HG02870 (cell line): ENCODE measurements at regions not wholly inside any gene's neighbourhood (a gene's known extent, or its start where the extent isn't known, plus 50 kb on each side); places are given as distances from the start of the nearest gene placed in this dataset.

Experiments used
- ATAC-seq: cut with Tn5 transposase; IDR thresholded peaks from one replicate; pipeline ENCODE4 v1.9.1; 2021; ENCODE audit warnings: mild to moderate bottlenecking, moderate library complexity; ENCODE audit not compliant: unreplicated experiment

DNA sequence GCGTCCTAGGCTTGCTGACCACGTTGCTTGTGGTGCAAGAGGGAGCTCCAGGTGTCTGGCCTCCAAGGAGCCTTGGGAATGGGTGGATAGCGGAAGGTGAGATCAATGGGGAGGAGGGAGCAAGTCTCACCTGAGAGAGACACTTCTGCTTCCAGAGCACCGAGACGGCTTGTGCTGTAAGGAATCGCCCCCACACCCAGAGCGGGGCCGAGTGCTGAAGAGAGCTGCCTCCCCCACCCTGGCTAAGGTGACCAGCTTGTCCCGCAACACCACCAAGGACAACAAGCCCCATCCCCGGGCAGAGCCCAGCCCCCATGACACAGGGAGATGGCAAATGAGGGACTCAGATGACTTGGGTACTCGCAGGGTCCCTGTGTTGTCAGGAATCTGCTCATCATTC is 485.6 kb downstream of the NPHP4 start:
- ATAC-seq, result no peak

DNA sequence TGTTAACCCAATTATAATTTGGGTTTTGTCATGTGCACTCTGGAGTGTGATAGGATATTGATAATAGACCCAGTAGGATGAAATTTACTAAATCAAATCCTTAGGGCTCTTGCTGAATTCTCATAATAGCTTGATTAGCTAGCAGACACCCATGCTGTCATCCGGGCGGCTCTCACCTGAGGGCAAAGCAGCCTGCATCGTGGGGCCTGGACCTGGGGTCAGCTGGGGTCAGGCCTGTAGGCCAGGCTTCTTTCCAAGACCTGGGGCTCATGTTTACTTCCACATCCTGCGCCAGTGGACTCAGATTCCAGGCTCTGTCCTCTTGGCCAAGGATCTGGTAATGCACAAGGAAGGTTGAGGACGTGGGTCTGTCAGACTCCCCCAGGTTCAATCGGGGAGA is 486.3 kb downstream of the NPHP4 start:
- no peak for ATAC-seq

DNA sequence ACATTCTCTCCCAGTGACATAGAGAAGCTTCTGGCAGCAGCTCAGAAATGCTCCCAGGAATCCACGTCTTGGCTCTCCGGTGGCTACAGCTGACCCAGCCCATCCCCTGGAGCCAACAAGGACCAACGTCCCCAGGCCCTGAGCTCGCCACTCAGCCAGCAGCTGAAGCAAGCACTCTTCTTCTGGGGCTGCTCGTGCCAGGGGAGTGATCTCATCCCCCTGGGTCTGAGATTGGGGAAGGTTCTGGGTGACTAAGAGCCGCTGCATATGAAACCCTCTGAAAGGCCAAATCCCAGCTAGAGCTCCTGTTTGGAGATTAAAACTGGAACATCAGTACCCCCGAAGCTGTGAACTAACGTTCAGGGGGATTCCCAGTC is 487.9 kb downstream of the NPHP4 start:
- ATAC-seq, result no peak

DNA sequence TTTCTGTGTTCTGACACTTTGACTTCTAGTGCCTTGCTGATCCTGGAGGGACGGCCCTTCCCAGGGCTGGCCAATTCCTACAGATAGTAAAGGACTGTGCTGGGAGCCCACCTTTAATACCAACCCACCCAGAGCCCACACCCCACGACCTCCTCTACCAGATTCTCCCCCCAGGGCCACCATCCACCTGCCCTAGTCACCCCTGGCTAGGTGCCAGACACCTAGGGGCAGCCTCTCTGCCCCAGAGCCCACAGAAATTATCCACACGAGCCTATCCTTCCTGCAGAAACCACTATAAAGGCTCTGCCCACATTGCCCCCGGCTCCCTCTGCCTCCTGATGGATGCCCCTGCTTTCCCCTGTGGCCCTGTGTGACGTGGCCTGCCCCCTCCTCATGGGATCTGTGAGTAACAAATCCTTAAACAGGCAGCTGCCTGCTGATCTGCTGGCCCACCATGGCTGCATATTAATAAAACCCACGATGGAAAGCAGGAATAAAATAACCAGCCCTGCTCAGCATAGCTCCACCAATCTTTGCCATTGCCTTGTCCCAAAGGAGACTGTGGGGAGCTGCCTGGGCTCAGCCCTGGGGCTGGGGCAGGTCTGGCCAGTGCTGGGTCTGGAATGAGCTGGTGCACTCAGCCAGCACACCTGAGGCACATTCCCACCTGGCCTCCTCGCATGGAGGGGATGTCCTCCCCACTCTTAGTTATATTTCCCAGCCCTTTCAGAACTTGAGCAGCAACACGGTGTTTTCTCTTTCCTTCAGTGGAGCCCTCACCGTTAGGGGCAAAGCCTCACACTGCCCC is 488.5 kb downstream of the NPHP4 start:
- ATAC-seq, result no peak

DNA sequence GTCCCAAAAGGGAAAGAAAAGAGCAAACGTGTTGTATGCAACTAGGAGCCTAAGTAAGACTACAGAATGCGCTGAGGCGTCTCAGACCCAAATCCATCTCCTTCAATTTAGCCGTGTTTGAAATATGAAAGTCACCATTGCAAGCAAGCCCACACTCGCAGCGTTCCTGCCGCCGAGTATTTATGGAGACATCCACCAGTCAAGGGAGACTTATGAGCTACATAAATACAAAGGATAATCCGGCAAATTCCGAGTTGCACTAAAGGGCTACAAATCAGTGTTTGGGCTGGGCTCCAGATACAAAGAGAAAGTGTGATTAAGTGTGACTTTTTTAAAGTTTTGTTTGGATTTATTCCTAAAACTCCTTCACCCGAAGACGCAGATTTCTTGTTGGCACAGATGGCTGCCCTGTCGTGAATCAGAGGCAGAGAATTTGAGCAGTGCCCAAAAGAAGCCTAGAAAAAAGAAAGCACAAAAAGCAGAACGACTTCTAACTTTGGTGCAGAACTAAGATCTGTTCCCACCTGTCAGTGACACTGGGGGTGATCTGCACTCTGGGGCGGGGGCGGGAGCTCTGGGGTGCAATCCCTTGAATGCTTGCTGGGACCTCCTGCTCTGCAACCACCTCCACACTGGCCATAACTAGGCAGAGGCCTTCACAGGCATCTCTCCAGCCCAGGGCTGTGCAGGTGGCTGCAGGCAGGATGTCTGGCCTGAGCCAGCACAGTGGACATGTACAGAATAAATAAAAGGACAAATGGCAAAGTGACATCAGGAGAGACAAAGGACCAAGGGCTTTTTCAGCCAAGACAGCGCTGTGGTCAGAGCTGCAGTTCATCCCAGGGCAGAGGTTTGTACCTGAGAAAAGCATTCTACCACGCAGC is 489.7 kb downstream of the NPHP4 start:
- no peak for ATAC-seq

DNA sequence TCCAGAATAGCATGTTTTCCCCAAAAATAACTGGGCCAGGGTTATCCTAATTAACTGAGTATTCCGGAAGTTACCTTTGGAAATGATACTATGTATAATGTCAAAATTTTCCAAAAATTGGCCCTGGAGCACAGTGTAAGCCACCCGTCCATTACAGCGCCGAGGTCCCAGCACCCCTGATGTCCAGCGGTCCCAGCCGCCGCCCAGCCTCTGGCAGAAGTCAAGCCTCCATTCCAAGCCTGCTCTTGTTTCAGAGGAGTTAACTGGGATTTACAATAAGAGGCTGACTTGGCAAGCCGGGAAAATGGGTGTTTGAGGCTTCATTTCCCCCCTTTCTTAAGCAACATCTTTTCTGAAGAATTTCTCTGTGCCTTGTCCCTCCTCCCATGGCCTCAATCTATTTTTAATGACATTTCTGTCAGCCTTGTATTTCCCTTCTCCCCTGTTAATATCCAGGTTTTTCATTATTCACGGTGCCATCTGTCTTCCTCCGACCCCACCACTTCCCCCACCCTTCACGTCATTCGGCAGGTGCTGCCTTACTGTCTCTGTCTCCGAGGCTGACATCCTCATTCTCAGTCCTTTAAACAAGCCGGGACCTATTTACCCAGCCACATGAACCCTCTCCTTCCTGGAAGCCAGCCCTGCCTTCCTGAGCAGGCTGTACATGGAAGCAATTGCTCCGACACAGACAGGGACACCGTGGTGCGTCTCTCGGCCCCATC is 490.9 kb downstream of the NPHP4 start:
- ATAC-seq, result no peak

DNA sequence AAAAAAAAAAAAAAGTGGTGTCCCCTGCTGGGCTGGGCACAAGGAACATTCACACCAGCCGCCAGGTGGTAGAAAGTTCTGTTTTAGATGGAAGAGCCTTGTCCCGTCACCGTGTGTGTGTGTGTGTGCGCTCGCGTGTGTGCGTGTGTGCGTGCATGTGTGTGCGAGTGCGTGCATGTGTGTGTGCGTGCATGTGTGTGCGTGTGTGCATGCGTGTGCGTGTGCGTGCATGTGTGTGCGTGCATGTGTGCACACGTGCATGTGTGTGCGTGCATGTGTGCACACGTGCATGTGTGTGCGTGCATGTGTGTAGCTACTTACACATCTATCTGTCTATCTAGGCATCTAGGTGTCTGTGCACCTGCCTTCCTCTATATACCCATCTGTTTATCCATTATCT is 491.7 kb downstream of the NPHP4 start:
- no peak for ATAC-seq

DNA sequence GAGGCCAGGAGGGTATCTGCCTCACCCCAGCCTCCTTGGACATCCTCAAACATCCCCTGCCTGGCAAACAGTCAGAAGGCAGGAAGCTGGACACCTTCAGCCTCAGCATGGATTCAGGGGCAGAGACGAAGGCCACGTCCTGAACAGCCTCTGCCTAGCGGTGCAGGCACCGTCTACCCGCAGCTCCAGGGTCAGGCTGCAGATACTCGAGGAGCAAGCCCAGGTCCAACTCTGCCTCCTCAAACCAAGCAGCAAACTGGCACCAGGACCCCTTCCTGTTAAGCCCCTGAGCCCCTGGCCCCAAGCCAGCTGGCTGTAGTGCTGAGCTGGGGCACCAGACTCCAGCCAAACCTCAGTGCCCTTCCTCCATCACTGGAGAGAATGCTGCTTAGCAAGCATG is 494.7 kb downstream of the NPHP4 start:
- ATAC-seq, result no peak

DNA sequence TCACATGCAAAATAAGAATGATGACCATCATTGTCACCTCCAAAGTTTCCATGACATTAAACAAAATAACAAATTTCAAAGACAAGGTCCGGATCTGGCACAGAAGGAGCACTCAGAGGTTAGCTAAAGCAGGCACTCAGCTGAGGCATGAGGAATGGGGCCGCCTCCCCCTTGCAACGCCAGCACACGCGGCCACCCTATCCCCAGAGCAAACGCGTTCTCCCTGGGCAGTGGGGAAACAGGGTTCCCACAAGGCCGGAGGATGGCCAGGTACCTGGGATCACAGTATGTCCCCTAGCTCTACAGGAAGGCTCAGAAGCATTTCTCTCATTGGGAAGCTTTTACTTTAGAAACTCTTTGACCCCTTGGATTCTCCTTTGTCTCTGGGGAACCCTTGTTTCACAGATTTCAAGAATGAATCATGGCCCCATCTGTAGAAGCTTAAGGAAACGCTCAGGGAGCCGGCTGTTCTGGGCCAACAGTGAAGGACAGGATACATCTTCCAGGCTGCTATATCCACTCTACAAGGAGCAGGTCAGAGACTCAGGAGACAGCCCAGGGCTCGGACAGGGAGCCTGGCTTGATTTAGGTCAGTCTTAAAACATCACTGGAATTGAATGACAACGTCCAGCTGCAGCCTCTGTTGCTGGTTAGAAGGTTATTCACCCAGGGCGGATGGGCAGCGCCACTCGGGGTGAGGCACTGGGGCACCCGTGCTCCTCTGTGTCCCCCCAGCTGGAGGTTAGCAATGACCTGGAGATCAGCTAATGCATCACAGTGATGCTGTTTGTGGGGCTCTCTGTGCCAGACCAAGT is 496.4 kb downstream of the NPHP4 start:
- ATAC-seq, result no peak

DNA sequence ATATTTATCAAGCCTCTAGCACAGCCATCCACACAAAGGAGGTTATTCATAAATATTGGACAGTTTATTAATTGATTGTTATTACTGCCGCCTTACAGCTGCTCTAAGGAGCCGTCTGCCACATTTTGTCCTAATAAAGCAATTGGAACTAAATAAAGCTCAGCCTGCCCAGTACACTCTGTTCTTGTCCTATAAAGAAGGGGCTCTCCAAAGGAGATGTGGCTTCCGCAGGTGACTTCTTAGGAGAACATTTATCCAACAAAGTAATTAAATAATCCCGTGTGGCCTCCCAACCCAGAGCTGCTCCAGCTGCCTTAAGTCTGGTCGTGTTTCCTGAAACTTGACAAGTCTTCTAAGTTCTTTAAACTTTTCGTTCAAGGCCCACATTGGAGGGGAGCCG is 497.7 kb downstream of the NPHP4 start:
- no peak for ATAC-seq

DNA sequence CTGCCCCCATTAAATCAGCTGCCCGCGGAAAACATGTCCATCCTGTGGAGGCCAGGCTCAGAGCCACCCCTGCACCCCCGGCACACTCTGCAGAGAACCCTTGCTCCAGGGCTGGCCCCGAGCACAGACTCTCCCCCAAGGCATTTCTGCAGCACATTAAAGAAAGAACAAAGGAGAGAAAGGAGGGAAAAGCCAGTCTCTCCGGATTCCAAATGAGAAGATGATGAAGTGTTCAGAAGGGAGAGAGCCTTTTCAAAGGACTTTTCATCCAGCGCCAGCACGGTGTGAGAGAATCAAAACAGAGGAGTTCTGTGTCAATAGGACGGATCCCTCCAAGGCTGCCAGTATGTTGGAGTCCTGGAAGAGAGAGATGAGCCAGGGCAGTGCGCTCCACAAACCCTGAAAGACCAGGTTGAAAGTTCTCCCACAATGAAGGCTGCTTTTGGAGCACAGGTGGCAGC is 498.3 kb downstream of the NPHP4 start:
- no peak for ATAC-seq

DNA sequence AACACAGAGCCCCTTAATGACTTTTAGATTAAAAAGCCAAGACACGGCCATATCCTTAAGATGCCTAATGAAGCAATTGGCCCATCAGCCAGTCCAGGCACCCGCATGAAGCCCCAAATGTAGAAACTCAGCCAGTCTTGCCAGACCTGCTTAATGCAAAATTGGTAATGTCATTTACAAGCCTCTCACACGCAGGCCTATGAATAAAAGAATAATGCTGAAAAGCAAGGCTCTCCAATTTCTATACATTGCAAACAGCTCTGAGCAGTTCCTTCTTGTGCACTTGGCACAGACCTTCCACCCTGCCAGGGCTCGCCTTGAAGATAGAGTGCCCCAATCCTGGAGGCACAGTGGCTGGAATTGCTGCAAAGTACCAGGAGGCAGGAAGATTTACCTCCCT is 498.9 kb downstream of the NPHP4 start:
- no peak for ATAC-seq

DNA sequence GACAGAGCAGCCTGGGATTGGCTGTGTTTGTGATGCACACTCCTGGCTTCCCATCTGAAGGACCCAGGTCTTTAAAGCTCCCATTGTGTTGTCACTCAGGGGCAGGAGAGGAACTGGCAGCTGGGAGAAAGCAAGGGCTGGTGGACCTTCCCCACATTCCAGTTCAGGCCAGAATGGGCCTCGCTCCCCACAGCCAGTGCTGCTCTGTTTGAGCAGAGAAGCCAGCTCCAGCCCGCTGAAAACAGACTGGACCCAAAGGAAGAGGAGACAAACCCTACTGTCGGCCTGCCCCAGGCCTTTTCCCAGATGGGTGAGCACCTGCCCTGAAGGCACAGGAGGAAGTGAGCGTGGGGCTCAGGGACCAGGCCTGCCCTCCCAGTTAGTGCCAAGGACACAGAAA is 499.4 kb downstream of the NPHP4 start:
- ATAC-seq, result no peak

DNA sequence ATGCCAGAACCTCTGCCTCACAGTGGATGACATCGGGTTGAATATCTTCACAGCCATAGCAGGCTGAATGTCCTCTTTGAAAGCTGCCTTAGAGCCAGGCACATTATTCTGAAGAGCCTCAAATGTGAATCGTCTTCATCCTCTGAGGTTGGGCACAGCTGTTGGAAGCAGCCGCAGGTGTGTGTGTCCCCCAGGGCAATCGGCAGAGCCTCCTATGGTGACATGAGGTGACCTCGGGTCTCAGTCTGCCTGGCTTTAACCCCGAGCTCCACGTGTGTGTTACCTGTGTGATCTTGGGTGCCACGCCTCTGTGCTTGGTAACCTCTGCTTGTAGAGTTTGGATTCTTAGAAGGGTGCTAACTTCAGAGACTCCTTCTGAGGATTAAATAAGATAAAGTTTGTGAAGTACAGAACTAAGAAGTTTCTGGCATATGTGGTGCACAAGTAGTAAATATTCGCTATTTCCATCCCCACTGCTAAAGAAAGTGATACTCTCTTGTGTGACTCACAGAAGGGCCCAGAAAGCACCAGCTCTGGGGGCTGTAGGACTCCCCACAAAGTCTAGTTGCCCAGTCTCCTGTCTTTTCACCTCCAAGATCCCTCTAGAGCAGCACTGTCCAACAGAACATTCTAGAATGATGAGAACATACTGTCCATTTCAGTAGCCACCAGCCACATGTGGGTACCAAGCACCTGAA is 500.9 kb downstream of the NPHP4 start:
- no peak for ATAC-seq

DNA sequence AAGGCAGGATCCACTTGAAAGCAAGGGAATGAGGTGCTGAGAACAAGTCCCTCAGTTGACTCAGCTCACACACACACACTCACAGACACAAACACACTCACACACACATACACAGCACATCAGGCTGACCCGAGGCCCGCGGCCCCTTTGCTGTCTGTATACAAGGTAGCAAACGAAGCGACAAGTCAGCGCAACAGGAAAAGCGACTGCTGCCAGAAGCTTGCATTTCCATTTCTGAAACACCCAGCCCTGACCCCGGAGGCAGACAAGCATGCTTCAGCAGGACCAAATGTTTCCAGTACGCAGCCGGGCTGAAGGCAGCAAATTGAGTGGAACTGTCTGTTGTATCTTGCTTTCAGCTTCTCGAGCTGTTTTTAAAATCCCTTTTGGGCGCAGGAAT is 501.6 kb downstream of the NPHP4 start:
- ATAC-seq, result no peak

DNA sequence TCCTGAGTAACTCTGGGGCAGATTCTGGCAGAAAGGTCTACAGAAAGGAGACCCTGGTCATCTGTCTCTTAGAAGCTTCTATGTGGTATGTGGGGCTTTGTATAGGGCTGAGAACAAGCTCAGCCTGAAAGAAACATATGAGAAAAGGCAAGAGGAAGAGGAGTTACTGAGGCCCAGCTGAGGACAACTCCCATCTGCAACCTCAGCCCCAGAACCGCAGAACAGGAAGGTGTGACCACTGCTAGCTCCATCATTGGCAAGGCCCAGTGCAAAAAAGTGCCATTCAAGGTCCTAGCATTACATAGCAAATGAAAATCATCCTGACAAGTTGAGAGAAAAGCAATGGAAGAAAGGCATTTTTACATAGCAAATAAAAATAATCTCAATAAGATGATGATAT is 503.8 kb downstream of the NPHP4 start:
- no peak for ATAC-seq

DNA sequence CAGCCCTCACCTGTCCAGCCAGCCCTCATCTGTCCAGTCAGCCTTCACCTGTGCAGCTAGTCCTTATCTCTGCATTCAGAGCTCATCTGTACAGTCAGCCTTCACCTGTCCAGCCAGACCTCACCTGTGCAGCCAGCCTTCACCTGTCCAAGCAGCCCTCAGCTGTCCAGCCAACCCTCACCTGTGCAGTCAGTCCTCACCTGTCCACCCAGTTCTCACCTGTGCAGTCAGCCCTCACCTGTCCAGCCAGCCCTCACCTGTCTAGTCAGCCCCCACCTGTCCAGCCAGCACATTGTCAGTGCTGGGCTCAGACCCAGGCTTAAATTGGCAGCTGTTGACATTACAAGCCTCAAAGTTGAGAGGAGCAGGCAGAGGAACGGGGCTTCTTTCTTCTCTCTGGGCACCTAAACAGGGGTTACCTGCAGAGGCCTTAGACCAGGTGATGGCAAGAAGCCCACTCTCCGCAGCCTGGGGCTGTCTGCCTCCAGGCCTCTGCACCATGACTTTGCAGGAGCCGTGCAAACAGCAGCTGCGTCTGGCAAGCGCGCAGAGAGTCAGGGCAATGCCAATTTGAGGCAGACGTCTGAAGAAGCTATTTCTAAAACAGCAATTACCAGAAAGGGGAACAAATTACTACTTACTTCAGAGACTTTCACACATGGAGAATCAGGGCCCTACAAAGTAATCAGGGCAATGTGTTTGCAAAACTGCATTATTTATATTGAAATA is 506.1 kb downstream of the NPHP4 start:
- no peak for ATAC-seq

DNA sequence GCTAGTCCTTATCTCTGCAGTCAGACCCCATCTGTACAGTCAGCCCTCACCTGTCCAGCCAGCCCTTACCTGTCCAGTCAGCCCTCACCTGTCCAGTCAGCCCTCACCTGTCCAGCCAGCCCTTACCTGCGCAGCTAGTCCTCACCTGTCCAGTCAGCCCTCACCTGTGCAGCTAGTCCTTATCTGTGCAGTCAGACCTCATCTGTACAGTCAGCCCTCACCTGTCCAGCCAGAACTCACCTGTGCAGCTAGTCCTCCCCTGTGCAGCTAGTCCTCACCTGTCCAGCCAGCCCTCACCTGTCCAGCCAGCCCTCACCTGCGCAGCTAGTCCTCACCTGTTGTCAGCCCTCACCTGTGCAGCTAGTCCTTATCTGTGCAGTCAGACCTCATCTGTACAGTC is 506.8 kb downstream of the NPHP4 start:
- ATAC-seq, result no peak

DNA sequence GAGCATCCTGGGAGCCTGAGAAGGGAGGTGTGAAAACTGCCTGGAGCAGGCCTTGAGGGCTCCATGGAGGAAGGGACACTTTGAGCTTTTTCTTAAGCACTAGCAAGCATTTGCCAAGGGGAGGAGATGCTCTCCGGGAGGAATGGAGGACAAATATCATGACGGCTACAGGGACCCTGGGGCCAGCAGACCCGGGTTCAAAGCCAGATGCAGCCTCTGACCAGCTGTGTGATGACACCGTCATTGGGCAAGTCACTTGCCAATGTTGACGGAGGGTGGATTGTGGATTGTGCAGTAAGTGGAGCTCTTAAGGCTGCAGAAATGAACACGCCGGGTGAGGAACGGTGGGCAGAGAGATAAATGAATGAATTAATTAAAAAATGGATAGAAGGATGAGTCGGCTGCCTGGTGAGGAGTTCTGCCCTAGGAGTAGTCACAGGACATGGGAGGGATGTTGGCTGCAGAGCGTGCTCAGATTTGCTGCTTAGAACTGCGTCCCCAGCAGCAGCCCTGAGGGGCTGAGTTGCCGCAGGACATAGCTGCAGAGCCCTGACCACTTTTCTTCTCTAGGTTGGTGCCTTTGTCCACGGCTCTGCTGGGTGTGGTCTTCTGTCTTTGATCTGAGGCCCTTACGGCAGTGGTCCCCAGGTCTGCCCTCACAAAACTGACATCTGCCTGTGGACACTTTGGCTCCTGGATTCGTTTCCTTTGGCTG is 507.6 kb downstream of the NPHP4 start:
- no peak for ATAC-seq
